ENCODE measurements at regions not wholly inside any gene's neighbourhood (a gene's known extent, or its start where the extent isn't known, plus 50 kb on each side); places are given as distances from the start of the nearest gene placed in this dataset.

- TF ChIP-seq RBBP5 (IDR thresholded peaks at IDR 0.05; ENCODE audit: borderline replicate concordance, low read depth, low read length) (no peak), HDAC6 (IDR thresholded peaks at IDR 0.05; ENCODE audit: low read depth, low read length) (no peak)
Observed at GRCh38 chr2:60331115-60331809, 222.2 kb downstream of the BCL11A start (continued).
